Astrocyte (in vitro differentiated cells and primary cell): ENCODE measurements at regions not wholly inside any gene's neighbourhood (a gene's known extent, or its start where the extent isn't known, plus 50 kb on each side); places are given as distances from the start of the nearest gene placed in this dataset.

ENCODE experiments used
- DNase-seq: peaks from one replicate; pipeline ENCODE4 v3.0.0-alpha.2; 2010; ENCODE audit warnings: low read depth
- FAIRE-seq: peaks from 2 replicates; lab custom pipeline; 2011; peaks lifted over from hg19 to GRCh38; lab: Jason Lieb, UNC
- H2AFZ ChIP-seq: 2 replicates; pipeline ENCODE4 v1.6.0; 2012; ENCODE audit warnings: low read depth, low read length, inconsistent platforms
- H3K27ac ChIP-seq: 2 replicates; pipeline ENCODE4 v1.5.1; 2011; ENCODE audit warnings: low read depth, low read length, inconsistent platforms
- H3K27me3 ChIP-seq: 2 replicates; pipeline ENCODE4 v1.6.0; 2011; ENCODE audit warnings: low read length, inconsistent platforms; ENCODE audit not compliant: insufficient read depth
- H3K36me3 ChIP-seq: 2 replicates; pipeline ENCODE4 v1.5.1; 2011; ENCODE audit warnings: low read length, inconsistent platforms; ENCODE audit not compliant: insufficient read depth
- H3K4me1 ChIP-seq: 2 replicates; pipeline ENCODE4 v1.5.1; 2011; ENCODE audit warnings: low read length, inconsistent platforms; ENCODE audit not compliant: insufficient read depth
- H3K4me2 ChIP-seq: 2 replicates; pipeline ENCODE4 v1.6.0; 2012; ENCODE audit warnings: low read length, inconsistent platforms
- H3K4me3 ChIP-seq: 2 replicates; pipeline ENCODE4 v1.5.1; 2011; ENCODE audit warnings: low read depth, mild to moderate bottlenecking, low read length, inconsistent platforms; ENCODE audit not compliant: insufficient read depth
- H3K79me2 ChIP-seq: 2 replicates; pipeline ENCODE4 v1.6.0; 2012; ENCODE audit warnings: mild to moderate bottlenecking, low read length, inconsistent platforms; ENCODE audit not compliant: insufficient read depth
- H3K9ac ChIP-seq: 2 replicates; pipeline ENCODE4 v1.6.0; 2012; ENCODE audit warnings: mild to moderate bottlenecking, low read length, inconsistent platforms
- H3K9me3 ChIP-seq: 2 replicates; pipeline ENCODE4 v1.5.1; 2012; ENCODE audit warnings: low read depth, mild to moderate bottlenecking, low read length, inconsistent platforms; ENCODE audit not compliant: insufficient read depth
- H4K20me1 ChIP-seq: 2 replicates; pipeline ENCODE4 v1.6.0; 2012; ENCODE audit warnings: low read length, inconsistent platforms; ENCODE audit not compliant: insufficient read depth
- H3K27ac Mint-ChIP-seq: one replicate; pipeline ENCODE4 v1.8.0; 2021; ENCODE audit warnings: mild to moderate bottlenecking, mixed read lengths; ENCODE audit not compliant: unreplicated experiment
- H3K27me3 Mint-ChIP-seq: one replicate; pipeline ENCODE4 v1.8.0; 2021; ENCODE audit warnings: low read depth, mixed read lengths; ENCODE audit not compliant: unreplicated experiment
- H3K36me3 Mint-ChIP-seq: one replicate; pipeline ENCODE4 v1.8.0; 2021; ENCODE audit warnings: low read depth, mixed read lengths; ENCODE audit not compliant: unreplicated experiment
- H3K4me1 Mint-ChIP-seq: one replicate; pipeline ENCODE4 v1.8.0; 2021; ENCODE audit warnings: low read depth, mixed read lengths; ENCODE audit not compliant: unreplicated experiment
- H3K4me3 Mint-ChIP-seq: one replicate; pipeline ENCODE4 v1.8.0; 2021; ENCODE audit warnings: mild to moderate bottlenecking, moderate library complexity, mixed read lengths; ENCODE audit not compliant: unreplicated experiment
- H3K9me3 Mint-ChIP-seq: one replicate; pipeline ENCODE4 v1.8.0; 2021; ENCODE audit warnings: mild to moderate bottlenecking, mixed read lengths; ENCODE audit not compliant: unreplicated experiment
- CTCF ChIP-seq: IDR thresholded peaks from 2 replicates; pipeline ENCODE4 v1.5.1; 2011; ENCODE audit warnings: low read depth, mild to moderate bottlenecking, inconsistent platforms, low read length, moderate library complexity; ENCODE audit not compliant: insufficient read depth
- EZH2 ChIP-seq: IDR thresholded peaks from 2 replicates; pipeline ENCODE4 v1.6.1; 2012; ENCODE audit warnings: mild to moderate bottlenecking, low read length, inconsistent platforms; ENCODE audit not compliant: insufficient read depth

GRCh38 chr14:49480979-49481498, 105.1 kb downstream of the RPS29 start:
- DNase-seq (no peak), FAIRE-seq (no peak)
- H3K4me1 ChIP-seq: no peaks in the 10 kb centered on the region
- Mint-ChIP-seq H3K9me3 (peaks cover 3% of the 10 kb centered on the region), H3K36me3 (no peaks in the 10 kb centered on the region), H3K27me3 (peaks cover 5% of the 10 kb centered on the region), H3K4me1 (no peaks in the 10 kb centered on the region), H3K27ac (no peak overlapping the region), H3K4me3 (no peak overlapping the region)
- no peaks in the 10 kb centered on the region for H3K79me2 ChIP-seq
- no peak overlapping the region for H3K4me2 ChIP-seq
- H3K9me3 ChIP-seq: no peaks in the 10 kb centered on the region
- H3K4me3 ChIP-seq: no peak overlapping the region
- no peak overlapping the region for H3K9ac ChIP-seq
- no peaks in the 10 kb centered on the region for H3K36me3 ChIP-seq
- H4K20me1 ChIP-seq: no peaks in the 10 kb centered on the region
- H3K27ac ChIP-seq: no peak overlapping the region
- TF ChIP-seq EZH2 (no peak), CTCF (no peak)
- H2AFZ ChIP-seq: no peak overlapping the region
- H3K27me3 ChIP-seq: peaks cover 2% of the 10 kb centered on the region

GRCh38 chr14:49480053-49480760, 106.0 kb downstream of the RPS29 start:
- H3K27me3 Mint-ChIP-seq: peaks cover 1% of the 10 kb centered on the region
- no peak overlapping the region for H3K4me2 ChIP-seq
- H3K4me1 ChIP-seq: no peaks in the 10 kb centered on the region
- no peak overlapping the region for H3K4me3 ChIP-seq
- peaks cover under 1% of the 10 kb centered on the region for H3K27me3 ChIP-seq
- no peak overlapping the region for H2AFZ ChIP-seq
- no peaks in the 10 kb centered on the region for H3K9me3 ChIP-seq
- no peaks in the 10 kb centered on the region for H3K79me2 ChIP-seq
- peaks cover 3% of the 10 kb centered on the region for H3K9me3 Mint-ChIP-seq
- H3K36me3 Mint-ChIP-seq: no peaks in the 10 kb centered on the region
- H4K20me1 ChIP-seq: no peaks in the 10 kb centered on the region
- no peaks in the 10 kb centered on the region for H3K4me1 Mint-ChIP-seq
- no peak overlapping the region for H3K9ac ChIP-seq
- no peaks in the 10 kb centered on the region for H3K36me3 ChIP-seq
- FAIRE-seq: no peak
- DNase-seq: no peak
- H3K4me3 Mint-ChIP-seq: no peak overlapping the region
- H3K27ac ChIP-seq: no peak overlapping the region
- H3K27ac Mint-ChIP-seq: no peak overlapping the region
- TF ChIP-seq CTCF: no peak
- no peak for TF ChIP-seq EZH2

- Histone ChIP-seq H3K9ac (no peak overlapping the region), H3K27me3 (no peaks in the 10 kb centered on the region), H4K20me1 (no peaks in the 10 kb centered on the region), H3K4me3 (no peak overlapping the region), H3K36me3 (no peaks in the 10 kb centered on the region), H3K27ac (no peak overlapping the region), H3K9me3 (no peaks in the 10 kb centered on the region), H3K4me2 (no peak overlapping the region), H3K79me2 (no peaks in the 10 kb centered on the region), H3K4me1 (no peaks in the 10 kb centered on the region), H2AFZ (no peak overlapping the region)
- no peak for FAIRE-seq
- Mint-ChIP-seq H3K27me3 (no peaks in the 10 kb centered on the region), H3K36me3 (no peaks in the 10 kb centered on the region), H3K27ac (no peak overlapping the region), H3K4me3 (no peak overlapping the region), H3K4me1 (no peaks in the 10 kb centered on the region), H3K9me3 (peaks cover 3% of the 10 kb centered on the region)
- no peak for DNase-seq
- TF ChIP-seq CTCF (no peak), EZH2 (no peak)
Observed at GRCh38 chr14:49479432-49479831, 106.7 kb downstream of the RPS29 start.
